ENCODE measurements at regions not wholly inside any gene's neighbourhood (a gene's known extent, or its start where the extent isn't known, plus 50 kb on each side); places are given as distances from the start of the nearest gene placed in this dataset.

DNA sequence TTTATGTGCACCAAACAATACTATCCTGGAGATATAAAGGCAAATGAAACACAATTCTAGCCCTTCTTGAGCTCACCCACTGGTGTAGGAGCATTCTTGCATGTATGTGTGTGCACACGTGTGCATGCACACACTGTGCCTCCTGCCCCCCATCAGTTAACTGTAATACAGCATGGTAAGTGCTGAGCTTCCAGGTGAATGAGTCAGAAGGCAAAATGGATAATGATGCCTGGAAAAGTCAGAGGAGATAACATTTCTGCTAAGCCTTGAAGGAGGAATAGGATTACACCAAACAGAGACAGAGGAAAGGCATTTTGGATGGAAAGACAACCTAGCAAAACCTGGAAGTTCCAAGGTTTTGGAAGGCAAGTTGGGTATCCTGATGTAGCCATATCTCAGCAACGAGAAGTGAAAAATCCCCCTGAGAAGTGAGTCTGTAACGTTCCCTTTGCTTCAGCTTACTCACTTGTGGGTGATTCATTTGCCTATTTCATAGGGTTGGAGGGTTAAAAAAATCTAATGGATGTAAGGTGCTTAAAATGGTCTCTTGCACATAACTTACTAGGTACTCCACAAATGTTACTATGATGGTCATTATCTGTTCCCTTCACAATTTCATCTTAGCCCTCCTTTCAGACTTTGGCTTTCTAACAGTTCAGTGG lies 101.4 kb upstream of the STC2 start:
- TF ChIP-seq, protein P1, sequence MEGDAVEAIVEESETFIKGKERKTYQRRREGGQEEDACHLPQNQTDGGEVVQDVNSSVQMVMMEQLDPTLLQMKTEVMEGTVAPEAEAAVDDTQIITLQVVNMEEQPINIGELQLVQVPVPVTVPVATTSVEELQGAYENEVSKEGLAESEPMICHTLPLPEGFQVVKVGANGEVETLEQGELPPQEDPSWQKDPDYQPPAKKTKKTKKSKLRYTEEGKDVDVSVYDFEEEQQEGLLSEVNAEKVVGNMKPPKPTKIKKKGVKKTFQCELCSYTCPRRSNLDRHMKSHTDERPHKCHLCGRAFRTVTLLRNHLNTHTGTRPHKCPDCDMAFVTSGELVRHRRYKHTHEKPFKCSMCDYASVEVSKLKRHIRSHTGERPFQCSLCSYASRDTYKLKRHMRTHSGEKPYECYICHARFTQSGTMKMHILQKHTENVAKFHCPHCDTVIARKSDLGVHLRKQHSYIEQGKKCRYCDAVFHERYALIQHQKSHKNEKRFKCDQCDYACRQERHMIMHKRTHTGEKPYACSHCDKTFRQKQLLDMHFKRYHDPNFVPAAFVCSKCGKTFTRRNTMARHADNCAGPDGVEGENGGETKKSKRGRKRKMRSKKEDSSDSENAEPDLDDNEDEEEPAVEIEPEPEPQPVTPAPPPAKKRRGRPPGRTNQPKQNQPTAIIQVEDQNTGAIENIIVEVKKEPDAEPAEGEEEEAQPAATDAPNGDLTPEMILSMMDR (IDR thresholded peaks at IDR 0.05), result no peak
- TF ChIP-seq POLR2A (IDR thresholded peaks at IDR 0.05), result no peak

Data from adrenal gland (tissue), 5 donors.